ENCODE measurements at regions not wholly inside any gene's neighbourhood (a gene's known extent, or its start where the extent isn't known, plus 50 kb on each side); places are given as distances from the start of the nearest gene placed in this dataset.
"Not testable (repeated sequence)": the region's sequence is repeated elsewhere in the genome, so short reads cannot be mapped to it uniquely, and the experiment has no call there.

GRCh38 chr11:36748836-36749235 is 150.8 kb upstream of the RAG2 start:
- Mint-ChIP-seq H3K4me1 (peaks cover 7% of the 10 kb centered on the region), H3K4me3 (no peak overlapping the region), H3K9me3 (no peaks in the 10 kb centered on the region), H3K27ac (no peak overlapping the region), H3K36me3 (no peaks in the 10 kb centered on the region), H3K27me3 (peaks cover 5% of the 10 kb centered on the region)
- no peak for DNase-seq (ENCODE audit: low spot score in 2 of 2)
- no peak for ATAC-seq (ENCODE audit: low read depth)

GRCh38 chr11:36746886-36747710 is 149.1 kb upstream of the RAG2 start:
- ATAC-seq (ENCODE audit: low read depth) (peak; percentile 97), DNase-seq (ENCODE audit: low spot score in 2 of 2) (peak; percentile 68 to 73)
- no peaks in the 10 kb centered on the region for H3K36me3 Mint-ChIP-seq
- peaks cover 5% of the 10 kb centered on the region for H3K27me3 Mint-ChIP-seq
- H3K4me3 Mint-ChIP-seq = no peak overlapping the region
- no peaks in the 10 kb centered on the region for H3K9me3 Mint-ChIP-seq
- H3K27ac Mint-ChIP-seq = no peak overlapping the region
- peaks cover 7% of the 10 kb centered on the region for H3K4me1 Mint-ChIP-seq

- DNase-seq (ENCODE audit: low spot score in 2 of 2) = peak; percentile 4 to 25
- H3K9me3 Mint-ChIP-seq = no peaks in the 10 kb centered on the region
Measured at GRCh38 chr11:36744375-36745168, 146.5 kb upstream of the RAG2 start.

DNA sequence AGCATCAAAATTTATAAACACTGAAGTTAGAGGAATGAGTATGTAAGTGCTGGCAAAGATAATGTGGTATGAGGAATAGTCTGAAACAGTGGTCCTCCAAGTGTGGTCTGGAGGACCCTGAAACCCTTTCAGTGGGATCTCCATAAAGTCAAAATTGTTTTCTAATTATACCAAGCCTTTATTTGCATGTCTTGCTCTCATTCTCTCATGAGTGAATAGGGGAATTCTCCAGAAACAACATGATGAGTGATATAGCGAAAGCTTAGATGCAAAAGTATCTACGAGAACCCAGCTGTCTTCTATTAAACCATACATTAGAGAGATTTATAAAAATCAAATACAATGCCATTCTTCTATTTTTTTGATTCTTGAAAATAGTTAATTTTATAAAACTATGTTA is 145.0 kb upstream of the RAG2 start:
- Mint-ChIP-seq H3K4me3 (no peak overlapping the region), H3K9me3 (no peaks in the 10 kb centered on the region), H3K4me1 (peaks cover 7% of the 10 kb centered on the region), H3K36me3 (no peaks in the 10 kb centered on the region), H3K27ac (no peak overlapping the region), H3K27me3 (peaks cover 7% of the 10 kb centered on the region)
- DNase-seq (ENCODE audit: low spot score in 2 of 2) (no peak), ATAC-seq (ENCODE audit: low read depth) (no peak)

More at GRCh38 chr11:36744375-36745168, 146.5 kb upstream of the RAG2 start:
- Mint-ChIP-seq H3K27ac (no peak overlapping the region), H3K4me3 (no peak overlapping the region), H3K27me3 (peaks cover 7% of the 10 kb centered on the region), H3K36me3 (no peaks in the 10 kb centered on the region), H3K4me1 (peaks cover 7% of the 10 kb centered on the region)
- ATAC-seq (ENCODE audit: low read depth) = peak; percentile 20

DNA sequence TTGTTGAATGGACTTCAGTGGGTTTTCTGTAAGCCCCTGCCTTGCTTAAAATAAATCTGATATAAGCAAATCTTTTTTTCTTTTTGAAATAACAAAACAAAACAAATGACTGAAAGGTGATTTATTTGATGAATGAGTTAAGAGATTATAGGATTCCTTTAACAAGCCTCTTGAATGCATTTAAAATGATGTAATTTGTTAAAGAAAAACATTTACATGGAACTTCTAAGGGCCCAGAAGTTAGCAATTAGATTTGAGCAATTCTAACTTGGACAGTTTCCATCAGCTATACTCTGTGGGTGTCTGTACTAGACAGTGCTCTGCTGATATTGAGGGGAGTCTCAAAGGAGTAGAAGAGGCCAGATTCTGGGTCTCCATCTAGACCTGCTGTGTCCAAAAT is 143.5 kb upstream of the RAG2 start:
- Mint-ChIP-seq H3K4me1 (peaks cover 4% of the 10 kb centered on the region), H3K36me3 (no peaks in the 10 kb centered on the region), H3K9me3 (no peaks in the 10 kb centered on the region), H3K27ac (no peak overlapping the region), H3K27me3 (peaks cover 7% of the 10 kb centered on the region), H3K4me3 (no peak overlapping the region)
- DNase-seq (ENCODE audit: low spot score in 2 of 2) = no peak
- no peak for ATAC-seq (ENCODE audit: low read depth)

GRCh38 chr11:36738292-36738861 is 140.3 kb upstream of the RAG2 start:
- H3K9me3 Mint-ChIP-seq = peaks cover 1% of the 10 kb centered on the region
- H3K27me3 Mint-ChIP-seq = peaks cover 3% of the 10 kb centered on the region
- DNase-seq (ENCODE audit: low spot score in 2 of 2) (no peak), ATAC-seq (ENCODE audit: low read depth) (no peak)
- H3K4me1 Mint-ChIP-seq = no peaks in the 10 kb centered on the region
- H3K36me3 Mint-ChIP-seq = no peaks in the 10 kb centered on the region
- no peak overlapping the region for H3K4me3 Mint-ChIP-seq
- no peak overlapping the region for H3K27ac Mint-ChIP-seq

- H3K9me3 Mint-ChIP-seq = peaks cover 1% of the 10 kb centered on the region
- H3K27ac Mint-ChIP-seq = no peak overlapping the region
- ATAC-seq (ENCODE audit: low read depth) = no peak
- no peaks in the 10 kb centered on the region for H3K36me3 Mint-ChIP-seq
- DNase-seq (ENCODE audit: low spot score in 2 of 2) = no peak
- no peaks in the 10 kb centered on the region for H3K4me1 Mint-ChIP-seq
- H3K4me3 Mint-ChIP-seq = no peak overlapping the region
- H3K27me3 Mint-ChIP-seq = peaks cover 3% of the 10 kb centered on the region
Measured at GRCh38 chr11:36736103-36736502, 138.1 kb upstream of the RAG2 start.

GRCh38 chr11:36733721-36734120 is 135.7 kb upstream of the RAG2 start:
- not testable (repeated sequence) for H3K4me3 Mint-ChIP-seq; H3K36me3 Mint-ChIP-seq; H3K4me1 Mint-ChIP-seq; H3K27ac Mint-ChIP-seq; ATAC-seq (ENCODE audit: low read depth); H3K9me3 Mint-ChIP-seq; DNase-seq (ENCODE audit: low spot score in 2 of 2); H3K27me3 Mint-ChIP-seq

DNA sequence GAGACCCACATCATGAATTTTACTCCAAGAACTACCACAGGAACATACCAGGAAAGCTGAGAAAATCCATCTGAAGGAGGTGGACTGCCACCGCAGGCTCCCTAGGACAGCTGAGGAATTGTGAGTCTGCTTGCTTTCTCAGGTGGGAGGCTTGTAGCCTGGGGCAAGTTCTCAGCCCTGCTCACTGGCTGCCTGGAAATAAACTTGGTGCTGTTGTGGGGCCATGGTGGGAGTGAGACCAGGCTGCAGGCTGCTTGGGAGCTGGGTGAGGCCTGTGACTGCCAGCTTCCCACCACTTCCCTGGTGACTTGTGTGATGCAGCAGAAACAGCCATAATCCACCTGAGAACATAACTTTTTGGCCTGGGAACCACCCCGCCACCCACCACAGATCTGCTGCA is 132.7 kb upstream of the RAG2 start:
- no peaks in the 10 kb centered on the region for H3K27me3 Mint-ChIP-seq
- ATAC-seq (ENCODE audit: low read depth) (no peak), DNase-seq (ENCODE audit: low spot score in 2 of 2) (no peak)
- H3K9me3 Mint-ChIP-seq = peaks cover 1% of the 10 kb centered on the region
- H3K4me3 Mint-ChIP-seq = no peak overlapping the region
- no peaks in the 10 kb centered on the region for H3K4me1 Mint-ChIP-seq
- H3K27ac Mint-ChIP-seq = no peak overlapping the region
- H3K36me3 Mint-ChIP-seq = no peaks in the 10 kb centered on the region

DNA sequence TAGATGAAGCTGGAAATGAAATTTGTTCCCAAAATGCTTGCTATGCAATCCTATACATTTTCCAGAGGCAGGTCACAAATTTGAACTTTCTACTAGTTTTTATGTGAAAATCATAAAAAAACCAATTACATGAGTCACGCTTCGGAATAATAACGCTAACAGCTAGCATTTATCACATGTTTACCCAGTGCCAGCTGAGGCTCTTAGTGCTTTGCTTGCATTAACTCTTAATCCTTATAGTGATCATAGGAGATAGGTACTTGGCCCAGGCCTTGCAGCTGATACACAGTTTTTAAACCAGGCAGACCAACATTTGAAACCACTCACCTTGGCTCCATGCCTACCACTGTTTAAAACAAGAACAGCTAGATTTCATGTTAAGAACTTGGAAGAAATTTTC is 131.8 kb upstream of the RAG2 start:
- Mint-ChIP-seq H3K27ac (no peak overlapping the region), H3K4me3 (no peak overlapping the region), H3K9me3 (no peaks in the 10 kb centered on the region), H3K4me1 (peaks cover under 1% of the 10 kb centered on the region), H3K27me3 (no peaks in the 10 kb centered on the region), H3K36me3 (no peaks in the 10 kb centered on the region)
- no peak for ATAC-seq (ENCODE audit: low read depth)
- DNase-seq (ENCODE audit: low spot score in 2 of 2) = no peak

- Mint-ChIP-seq H3K9me3 (no peaks in the 10 kb centered on the region), H3K27me3 (peaks cover under 1% of the 10 kb centered on the region)
Measured at GRCh38 chr11:36726420-36726819, 128.4 kb upstream of the RAG2 start.

GRCh38 chr11:36724742-36725385 is 126.8 kb upstream of the RAG2 start:
- Mint-ChIP-seq H3K27ac (no peak overlapping the region), H3K36me3 (no peaks in the 10 kb centered on the region), H3K27me3 (peaks cover 1% of the 10 kb centered on the region), H3K9me3 (no peaks in the 10 kb centered on the region), H3K4me1 (peaks cover 5% of the 10 kb centered on the region), H3K4me3 (peak overlapping the region; percentile 1)
- ATAC-seq (ENCODE audit: low read depth) = peak; percentile 83
- DNase-seq (ENCODE audit: low spot score in 2 of 2) = no peak

More at GRCh38 chr11:36726420-36726819, 128.4 kb upstream of the RAG2 start:
- ATAC-seq (ENCODE audit: low read depth) (no peak), DNase-seq (ENCODE audit: low spot score in 2 of 2) (no peak)
- no peak overlapping the region for H3K27ac Mint-ChIP-seq
- no peaks in the 10 kb centered on the region for H3K36me3 Mint-ChIP-seq
- no peak overlapping the region for H3K4me3 Mint-ChIP-seq
- H3K4me1 Mint-ChIP-seq = peaks cover 5% of the 10 kb centered on the region

DNA sequence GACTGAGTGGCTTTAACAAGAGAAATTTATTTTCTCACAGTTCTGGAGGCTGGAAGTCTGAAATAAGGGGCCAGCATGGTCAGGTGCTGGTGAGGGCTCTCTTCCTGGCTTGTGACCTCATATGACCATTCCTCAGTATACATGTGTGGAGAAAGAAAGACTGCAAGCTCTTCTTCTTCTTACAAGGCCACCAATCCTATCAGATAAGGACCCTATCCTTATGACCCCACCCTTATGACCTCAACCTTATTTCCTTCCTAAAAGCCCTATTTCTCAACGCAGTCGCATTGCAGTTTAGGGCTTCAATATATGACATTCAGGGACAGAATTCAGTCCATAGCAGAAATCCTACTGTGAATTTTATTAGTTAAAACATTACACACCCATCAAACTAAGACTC is 124.4 kb upstream of the RAG2 start:
- DNase-seq (ENCODE audit: low spot score in 2 of 2) (no peak), ATAC-seq (ENCODE audit: low read depth) (no peak)
- Mint-ChIP-seq H3K4me3 (no peak overlapping the region), H3K36me3 (no peaks in the 10 kb centered on the region), H3K27me3 (peaks cover 1% of the 10 kb centered on the region), H3K4me1 (peaks cover 5% of the 10 kb centered on the region), H3K27ac (no peak overlapping the region), H3K9me3 (no peaks in the 10 kb centered on the region)

All from memory B cell (primary cell).